Gastroesophageal sphincter (tissue), 3 donors: ENCODE measurements at regions not wholly inside any gene's neighbourhood (a gene's known extent, or its start where the extent isn't known, plus 50 kb on each side); places are given as distances from the start of the nearest gene placed in this dataset.

Experiments used
- CTCF ChIP-seq, 4 experiments: fragments of 200-600 bp in 2 of 4; fragments of 450-650 bp in 2 of 4; sonication (generic) in 1 of 4; IDR thresholded peaks; one replicate each; pipeline ENCODE4 v1.5.1; 2017 to 2019; ENCODE audit warnings: antibody characterized with exemption in 4 of 4, mild to moderate bottlenecking in 2 of 4, moderate library complexity in 2 of 4
- EP300 ChIP-seq: sonication (generic); formaldehyde crosslinking; IDR thresholded peaks from one replicate; pipeline ENCODE4 v1.6.1; 2017; ENCODE audit warnings: antibody characterized with exemption, mild to moderate bottlenecking
- POLR2A ChIP-seq, 2 donors: fragments of 450-650 bp; IDR thresholded peaks; one replicate each; pipeline ENCODE4 v1.6.1; 2017; ENCODE audit warnings: antibody characterized with exemption in 2 of 2, mild to moderate bottlenecking in 2 of 2, moderate library complexity in 1 of 2
- POLR2AphosphoS5 ChIP-seq: sonication (generic); formaldehyde crosslinking; IDR thresholded peaks from one replicate; pipeline ENCODE4 v1.6.1; 2017; ENCODE audit warnings: antibody characterized with exemption

- TF ChIP-seq CTCF (IDR thresholded peaks at IDR 0.05) = no peak
- TF ChIP-seq EP300 = no peak
- TF ChIP-seq POLR2A (IDR thresholded peaks at IDR 0.05) = no peak
- TF ChIP-seq POLR2AphosphoS5 = no peak
These were observed 140.7 kb upstream of the SLC28A3 start for GRCh38 chr9:84481231-84481630.
